ENCODE measurements at regions not wholly inside any gene's neighbourhood (a gene's known extent, or its start where the extent isn't known, plus 50 kb on each side); places are given as distances from the start of the nearest gene placed in this dataset.

DNA sequence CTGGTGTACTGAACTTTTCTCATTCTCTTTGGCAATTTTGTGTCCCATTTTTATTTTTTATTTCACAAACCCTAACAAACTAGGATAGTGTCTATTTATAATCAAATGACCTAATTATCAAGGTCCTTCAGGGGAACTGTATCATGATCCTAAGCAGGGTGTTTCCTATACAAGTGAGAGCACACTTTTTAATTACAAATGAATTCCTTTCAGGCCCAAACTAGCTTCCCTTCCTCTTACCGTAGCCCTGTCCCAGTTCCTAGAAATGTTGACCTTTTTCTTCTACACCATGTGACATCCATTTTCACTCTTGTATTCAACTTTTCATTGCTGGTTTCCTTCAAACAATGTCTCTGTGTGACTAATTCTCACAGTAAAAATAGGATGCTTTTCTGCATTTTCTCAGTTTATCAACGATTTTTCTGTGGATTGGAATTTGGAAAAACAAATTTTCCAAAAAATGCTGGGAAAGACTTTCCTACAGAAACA, 411.4 kb downstream of the CCDC91 start:
- CTCF ChIA-PET: interaction anchor here (0.9 kb wide), 1 partner anchor 271 kb away, joined by 3 read pairs; no protein-coding TSS in a partner anchor
- Histone ChIP-seq H3K4me3 (ENCODE audit: low read depth, low read length, poor library complexity, severe bottlenecking) (no peak overlapping the region), H3K27ac (ENCODE audit: low read depth, low read length, poor library complexity, severe bottlenecking) (no peak overlapping the region), H3K36me3 (ENCODE audit: insufficient read depth, low read length, poor library complexity, severe bottlenecking) (no peaks in the 10 kb centered on the region), H3K4me1 (ENCODE audit: insufficient read depth, low read length, poor library complexity, severe bottlenecking) (no peaks in the 10 kb centered on the region), H3K9me3 (ENCODE audit: low read depth, low read length, poor library complexity, severe bottlenecking) (no peaks in the 10 kb centered on the region), H3K27me3 (replicated peaks; ENCODE audit: insufficient read depth, low read depth, low read length, poor library complexity) (no peaks in the 10 kb centered on the region)
- TF ChIP-seq EZH2 (IDR thresholded peaks at IDR 0.05; ENCODE audit: borderline replicate concordance, low read depth, low read length, poor library complexity, severe bottlenecking) (no peak), CTCF (conservative IDR thresholded peaks at IDR 0.05; ENCODE audit: low read depth, low read length) (no peak)
- POLR2A ChIA-PET (ENCODE audit: low non-redundant PET): no interaction called here
- BruUV-seq (replicated peaks): no TSS peak
- no peak for DNase-seq (ENCODE audit: low spot score)
- intact Hi-C loops (cut with micrococcal nuclease; ENCODE audit: unreplicated experiment): no loop called here

DNA sequence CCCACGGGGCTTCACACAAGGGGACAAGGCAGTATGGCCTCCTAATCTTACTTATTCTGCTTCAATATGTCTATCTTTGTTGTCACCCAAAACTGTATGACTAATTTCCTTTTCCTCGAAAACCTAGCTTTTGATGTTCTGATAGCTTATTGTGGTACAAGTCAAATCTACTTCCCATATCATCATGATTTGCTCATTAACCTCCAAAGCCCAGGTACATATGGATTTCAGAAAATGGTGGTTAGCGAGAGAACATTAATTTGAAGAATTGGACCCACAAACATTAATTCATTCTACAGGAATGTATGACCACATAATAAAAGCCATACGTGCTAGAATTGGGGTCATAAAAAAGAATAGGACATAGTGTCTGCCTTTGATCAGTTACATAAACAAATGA, 412.5 kb downstream of the CCDC91 start:
- intact Hi-C loops (cut with micrococcal nuclease; ENCODE audit: unreplicated experiment): no loop called here
- TF ChIP-seq EZH2 (IDR thresholded peaks at IDR 0.05; ENCODE audit: borderline replicate concordance, low read depth, low read length, poor library complexity, severe bottlenecking): no peak
- no peak for TF ChIP-seq CTCF (conservative IDR thresholded peaks at IDR 0.05; ENCODE audit: low read depth, low read length)
- Histone ChIP-seq H3K36me3 (ENCODE audit: insufficient read depth, low read length, poor library complexity, severe bottlenecking) (no peaks in the 10 kb centered on the region), H3K4me1 (ENCODE audit: insufficient read depth, low read length, poor library complexity, severe bottlenecking) (no peaks in the 10 kb centered on the region), H3K27me3 (replicated peaks; ENCODE audit: insufficient read depth, low read depth, low read length, poor library complexity) (no peaks in the 10 kb centered on the region), H3K4me3 (ENCODE audit: low read depth, low read length, poor library complexity, severe bottlenecking) (no peak overlapping the region), H3K9me3 (ENCODE audit: low read depth, low read length, poor library complexity, severe bottlenecking) (peaks cover 8% of the 10 kb centered on the region), H3K27ac (ENCODE audit: low read depth, low read length, poor library complexity, severe bottlenecking) (no peak overlapping the region)
- CTCF ChIA-PET: no interaction called here
- BruUV-seq (replicated peaks): no TSS peak
- DNase-seq (ENCODE audit: low spot score): no peak
- POLR2A ChIA-PET (ENCODE audit: low non-redundant PET): no interaction called here

- POLR2A ChIA-PET (ENCODE audit: low non-redundant PET): interaction anchor here (0.5 kb wide), 1 partner anchor 236 kb away, joined by 7 read pairs; no protein-coding TSS in a partner anchor
- no TSS peak for BruUV-seq (replicated peaks)
- Histone ChIP-seq H3K4me3 (ENCODE audit: low read depth, low read length, poor library complexity, severe bottlenecking) (no peak overlapping the region), H3K9me3 (ENCODE audit: low read depth, low read length, poor library complexity, severe bottlenecking) (peaks cover 9% of the 10 kb centered on the region), H3K4me1 (ENCODE audit: insufficient read depth, low read length, poor library complexity, severe bottlenecking) (no peaks in the 10 kb centered on the region), H3K36me3 (ENCODE audit: insufficient read depth, low read length, poor library complexity, severe bottlenecking) (no peaks in the 10 kb centered on the region), H3K27me3 (replicated peaks; ENCODE audit: insufficient read depth, low read depth, low read length, poor library complexity) (no peaks in the 10 kb centered on the region), H3K27ac (ENCODE audit: low read depth, low read length, poor library complexity, severe bottlenecking) (no peak overlapping the region)
- no peak for DNase-seq (ENCODE audit: low spot score)
- intact Hi-C loops (cut with micrococcal nuclease; ENCODE audit: unreplicated experiment): no loop called here
- TF ChIP-seq CTCF (conservative IDR thresholded peaks at IDR 0.05; ENCODE audit: low read depth, low read length) (no peak), EZH2 (IDR thresholded peaks at IDR 0.05; ENCODE audit: borderline replicate concordance, low read depth, low read length, poor library complexity, severe bottlenecking) (no peak)
- CTCF ChIA-PET: no interaction called here
Measured at GRCh38 chr12:28603239-28603638, 413.0 kb downstream of the CCDC91 start.
